Hypothalamus (tissue), 51 donors: ENCODE measurements at regions not wholly inside any gene's neighbourhood (a gene's known extent, or its start where the extent isn't known, plus 50 kb on each side); places are given as distances from the start of the nearest gene placed in this dataset.

Experiments used
- DNase-seq, 51 donors: peaks; one replicate each; lab custom pipeline; 2025; lab: John Stamatoyannopoulos, UW

GRCh38 chr2:64330281-64331113, 123.5 kb upstream of the LGALSL start:
- peak in 45 of 51 donors; percentile 7 to 85 (median 48) for DNase-seq

- peak in 1 of 51 donors; percentile 7 for DNase-seq
These were observed 122.8 kb upstream of the LGALSL start for GRCh38 chr2:64331114-64331645.

GRCh38 chr2:64331849-64332699, 121.9 kb upstream of the LGALSL start:
- no peak for DNase-seq

- DNase-seq = no peak
These were observed 117.8 kb upstream of the LGALSL start for GRCh38 chr2:64336171-64336570.

GRCh38 chr2:64337314-64337713, 116.6 kb upstream of the LGALSL start:
- DNase-seq = no peak

DNA sequence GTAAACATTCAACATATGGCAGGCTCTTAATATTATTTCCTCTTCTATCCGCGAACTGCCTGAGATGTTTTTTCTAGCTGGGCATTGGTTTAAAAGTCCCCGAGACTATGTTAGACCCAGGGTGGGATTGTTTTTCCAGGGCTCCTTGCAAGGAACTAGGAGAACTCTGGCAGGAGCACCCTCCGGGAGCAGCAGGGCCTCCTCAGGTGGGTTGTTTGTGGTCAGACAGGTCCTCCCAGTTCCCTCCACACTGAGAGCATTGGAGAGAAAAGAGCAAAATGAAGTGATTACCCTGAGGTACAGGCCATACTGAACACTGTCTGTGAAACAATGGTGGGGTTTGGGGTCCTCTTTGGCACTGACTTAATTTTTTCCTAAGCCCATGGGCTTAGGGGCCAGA, 115.9 kb upstream of the LGALSL start:
- no peak for DNase-seq

GRCh38 chr2:64338910-64339500, 115.0 kb upstream of the LGALSL start:
- DNase-seq = no peak

DNA sequence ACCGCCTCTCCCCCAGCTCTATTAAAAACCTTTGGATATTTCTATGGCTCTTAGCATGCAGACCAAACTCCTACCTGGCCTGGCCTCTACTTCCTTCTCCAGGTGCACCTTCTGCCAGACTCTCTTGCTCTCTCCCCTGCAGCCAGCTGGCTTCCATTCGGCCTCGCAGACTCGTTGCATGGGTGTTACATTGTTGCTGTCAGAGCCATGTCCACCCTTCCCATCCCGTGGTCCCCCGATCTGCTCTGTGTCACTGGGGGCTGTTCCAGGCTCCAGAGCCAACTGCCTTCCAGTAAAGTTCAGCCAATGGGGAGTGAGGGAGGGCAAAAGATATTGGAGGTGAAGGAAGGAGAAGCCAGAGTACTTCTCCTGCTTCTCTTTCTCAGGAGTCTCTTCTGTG, 112.5 kb upstream of the LGALSL start:
- DNase-seq = no peak

DNA sequence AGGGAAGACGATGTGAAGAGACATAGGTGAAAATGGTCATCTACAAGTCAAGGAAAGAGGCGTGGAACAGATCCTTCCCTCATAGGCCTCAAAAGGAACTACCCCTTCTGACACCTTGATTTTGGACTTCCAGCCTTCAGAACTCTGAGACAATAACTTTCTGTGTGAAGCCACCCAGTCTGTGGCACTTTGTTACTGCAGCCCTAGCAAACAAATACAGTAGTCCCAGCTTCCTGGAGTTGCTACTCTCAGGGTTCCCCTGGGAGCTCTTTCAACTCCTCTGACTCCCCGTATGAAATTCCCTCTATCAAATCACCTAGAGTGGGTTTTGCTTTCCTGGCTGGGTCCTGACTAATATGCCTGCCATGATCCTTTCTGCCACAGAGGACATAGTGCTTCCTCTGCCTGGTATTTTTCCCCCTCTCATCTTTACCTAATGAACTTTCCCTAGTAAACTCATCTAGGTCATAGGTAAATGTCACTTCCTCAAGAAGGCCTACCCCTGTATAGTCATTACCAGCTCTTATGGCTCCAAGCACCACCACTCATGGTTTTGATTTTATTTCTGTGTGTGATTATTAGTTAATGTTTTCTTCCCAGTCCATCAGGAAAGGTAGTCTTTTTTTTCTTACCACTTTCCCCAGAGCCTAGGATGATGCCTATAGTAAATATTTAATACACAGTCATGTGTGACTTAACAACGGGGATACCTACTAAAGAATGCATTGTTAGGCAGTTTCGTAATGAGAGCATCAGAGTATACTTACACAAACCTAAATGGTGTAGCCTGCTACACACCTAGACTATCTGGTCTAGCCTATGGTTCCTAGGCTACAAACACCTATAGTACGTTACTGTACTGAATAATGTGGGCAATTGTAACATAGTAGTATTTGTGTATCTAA, 111.5 kb upstream of the LGALSL start:
- DNase-seq = no peak

DNA sequence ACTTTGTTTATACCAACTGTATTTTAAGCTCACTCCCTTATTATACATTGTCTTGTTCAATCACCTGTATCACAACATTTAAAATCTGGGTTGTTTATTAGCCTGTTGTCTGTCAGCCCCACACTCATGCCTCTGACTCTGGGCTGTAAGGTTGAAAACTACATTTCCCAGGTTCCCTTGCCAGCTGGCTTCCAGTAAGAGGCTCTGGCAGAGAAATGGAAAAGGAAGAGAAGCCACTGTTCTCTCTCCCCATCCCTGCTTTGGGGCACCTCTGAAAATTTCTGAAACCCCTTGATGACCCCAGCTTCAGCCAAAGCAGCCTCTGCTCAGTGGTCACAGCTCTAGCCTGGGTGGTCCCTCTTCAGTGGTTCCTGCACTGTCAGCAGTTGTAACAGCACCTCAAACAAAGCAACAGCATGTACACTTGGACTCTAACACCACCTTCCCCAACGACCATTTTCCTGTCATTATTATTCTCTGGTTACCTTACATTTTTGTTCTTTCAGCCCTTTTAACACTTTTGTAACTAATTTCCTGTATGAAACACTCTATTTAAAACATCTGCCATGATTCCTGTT, 108.9 kb upstream of the LGALSL start:
- no peak for DNase-seq

DNA sequence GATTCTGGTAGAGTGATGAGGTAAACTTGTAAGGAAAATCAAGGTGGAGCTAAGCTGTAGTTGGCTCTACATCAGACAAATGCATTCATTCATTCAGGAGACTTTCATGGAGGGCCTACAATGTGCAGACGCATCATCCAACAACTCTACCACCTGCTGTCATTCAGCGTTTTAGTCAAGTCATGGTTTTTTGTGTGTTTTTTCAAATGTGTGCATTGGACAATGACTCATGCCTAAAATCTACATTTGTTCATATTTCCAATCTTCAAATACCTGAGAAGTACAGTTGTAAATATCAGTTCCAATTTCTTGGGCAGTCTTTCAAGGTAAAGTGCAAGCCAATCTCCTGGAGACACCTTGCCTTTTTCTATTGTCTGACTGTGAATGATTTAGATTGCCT, 108.0 kb upstream of the LGALSL start:
- no peak for DNase-seq

DNA sequence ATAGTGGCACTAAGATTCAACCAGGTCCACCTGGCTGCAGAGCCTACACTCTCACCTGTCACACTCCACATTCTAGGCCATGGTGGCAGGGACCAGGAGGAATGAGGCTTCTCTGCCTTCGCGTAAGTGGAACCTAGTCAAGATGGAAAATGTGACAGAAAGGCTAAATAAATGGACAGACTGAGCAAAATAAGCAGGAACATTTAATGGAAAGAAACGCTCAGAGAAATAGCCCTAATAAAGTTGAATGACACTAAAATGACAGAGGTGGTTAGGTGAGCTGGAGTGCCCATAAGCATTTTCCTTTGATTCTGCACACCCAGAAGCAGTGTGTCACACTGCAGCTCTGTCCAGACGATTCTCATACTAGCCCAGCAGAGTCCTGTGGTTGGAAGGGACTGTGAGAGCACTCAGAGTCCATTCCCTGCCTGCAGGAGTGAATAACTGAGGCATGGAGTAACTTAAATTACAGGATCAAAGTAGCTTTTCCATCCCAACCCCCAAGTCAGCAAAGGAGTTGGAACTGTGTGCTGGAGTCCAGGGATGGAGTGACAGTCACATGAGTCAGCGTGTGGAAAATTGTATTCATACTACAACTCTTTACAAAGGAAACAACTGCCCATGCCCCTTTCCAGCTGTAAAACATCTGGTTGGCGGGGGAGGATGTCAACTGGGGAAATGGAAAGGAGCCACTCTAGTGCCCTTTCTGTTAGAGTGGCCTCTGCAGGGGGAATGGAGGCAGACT, 105.4 kb upstream of the LGALSL start:
- DNase-seq = no peak

DNA sequence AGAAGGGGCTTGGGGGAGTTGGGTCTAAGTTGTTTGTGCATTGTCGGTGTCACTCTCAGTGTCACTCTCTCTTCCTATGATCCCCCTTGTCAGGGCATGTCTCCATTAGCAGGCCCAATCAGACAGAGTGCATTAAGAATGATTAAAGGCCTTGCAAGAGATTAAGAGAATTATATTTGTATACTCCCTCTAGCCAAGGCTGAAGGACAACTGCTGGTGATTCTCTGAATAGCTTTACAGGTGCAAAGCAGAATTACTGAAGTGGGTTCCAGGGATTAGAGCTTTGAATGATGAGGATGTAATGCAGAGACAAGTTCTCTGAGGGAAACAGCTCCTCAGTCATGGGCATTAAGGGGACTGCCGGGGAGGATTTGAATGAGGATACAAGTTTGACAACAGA, 104.8 kb upstream of the LGALSL start:
- no peak for DNase-seq

GRCh38 chr2:64350996-64351395, 103.0 kb upstream of the LGALSL start:
- DNase-seq = no peak

- DNase-seq = no peak
These were observed 101.7 kb upstream of the LGALSL start for GRCh38 chr2:64352292-64352691.

GRCh38 chr2:64354857-64355680, 98.9 kb upstream of the LGALSL start:
- DNase-seq = no peak

- no peak for DNase-seq
These were observed 97.1 kb upstream of the LGALSL start for GRCh38 chr2:64356906-64357305.
